SK-N-SH (cell line): ENCODE measurements at regions not wholly inside any gene's neighbourhood (a gene's known extent, or its start where the extent isn't known, plus 50 kb on each side); places are given as distances from the start of the nearest gene placed in this dataset.

Experiments
- CTCF ChIP-seq: fragments of 200-600 bp; sonication (generic); IDR thresholded peaks from 2 replicates; pipeline ENCODE4 v1.6.1; 2017; ENCODE audit warnings: antibody characterized with exemption, mild to moderate bottlenecking, moderate library complexity
- FOXJ3 ChIP-seq: sonication (generic); formaldehyde crosslinking; IDR thresholded peaks from 2 replicates; pipeline ENCODE4 v1.5.1; 2020; ENCODE audit warnings: mild to moderate bottlenecking, missing genetic modification reagents
- GATA2 ChIP-seq: sonication (generic); formaldehyde crosslinking; IDR thresholded peaks from 2 replicates; pipeline ENCODE4 v1.5.0; 2020; ENCODE audit warnings: mild to moderate bottlenecking, missing genetic modification reagents
- POLR2AphosphoS5 ChIP-seq: IDR thresholded peaks from 2 replicates; pipeline ENCODE4 v1.6.1; 2012; ENCODE audit warnings: low read depth, low read length
- RCOR1 ChIP-seq: fragments of 150-350 bp; IDR thresholded peaks from 2 replicates; pipeline ENCODE4 v1.6.1; 2017; ENCODE audit warnings: antibody characterized with exemption, low read length
- REST ChIP-seq: IDR thresholded peaks from 2 replicates; pipeline ENCODE4 v1.6.1; 2012; ENCODE audit warnings: mild to moderate bottlenecking, low read depth, low read length, moderate library complexity
- USF2 ChIP-seq: fragments of 150-350 bp; IDR thresholded peaks from 2 replicates; pipeline ENCODE4 v1.6.1; 2017; ENCODE audit warnings: antibody characterized with exemption, low read length, low read depth, borderline replicate concordance
- YY1 ChIP-seq: IDR thresholded peaks from 2 replicates; pipeline ENCODE4 v1.4.0; 2012; ENCODE audit warnings: low read depth, mild to moderate bottlenecking

- TF ChIP-seq FOXJ3 (CRISPR knock-in tag) = no peak
- no peak for TF ChIP-seq CTCF
- TF ChIP-seq YY1 = no peak
- no peak for TF ChIP-seq GATA2 (CRISPR knock-in tag)
- TF ChIP-seq USF2 = no peak
- TF ChIP-seq POLR2AphosphoS5 = no peak
- TF ChIP-seq REST = no peak
- TF ChIP-seq RCOR1 = no peak
These were observed 278.9 kb downstream of the SAMD5 start for GRCh38 chr6:147787417-147787816.
